NT2/D1 (cell line): ENCODE measurements at regions not wholly inside any gene's neighbourhood (a gene's known extent, or its start where the extent isn't known, plus 50 kb on each side); places are given as distances from the start of the nearest gene placed in this dataset.
"Not testable (repeated sequence)": the region's sequence is repeated elsewhere in the genome, so short reads cannot be mapped to it uniquely, and the experiment has no call there.

Experiments
- DNase-seq: peaks from one replicate; pipeline ENCODE4 v3.0.0-alpha.2; 2011; ENCODE audit warnings: low read depth, low spot score
- H3K27me3 ChIP-seq: 2 replicates; pipeline ENCODE4 v1.6.0; 2011; ENCODE audit warnings: mild to moderate bottlenecking; ENCODE audit not compliant: insufficient read length, insufficient read depth
- H3K36me3 ChIP-seq: 2 replicates; pipeline ENCODE4 v1.6.1; 2011; ENCODE audit warnings: mild to moderate bottlenecking, low read length, mixed read lengths; ENCODE audit not compliant: insufficient read depth, insufficient read length
- H3K4me1 ChIP-seq: 2 replicates; pipeline ENCODE4 v1.5.1; 2011; ENCODE audit not compliant: insufficient read depth, insufficient read length
- H3K4me3 ChIP-seq: 2 replicates; pipeline ENCODE4 v1.5.1; 2011; ENCODE audit warnings: low read depth; ENCODE audit not compliant: insufficient read length
- H3K9ac ChIP-seq: 2 replicates; pipeline ENCODE4 v1.6.0; 2011; ENCODE audit warnings: low read depth; ENCODE audit not compliant: insufficient read length
- H3K9me3 ChIP-seq: 2 replicates; pipeline ENCODE4 v1.5.1; 2011; ENCODE audit warnings: mild to moderate bottlenecking, low read length; ENCODE audit not compliant: insufficient read depth
- SUZ12 ChIP-seq: IDR thresholded peaks from 2 replicates; pipeline ENCODE4 v1.6.1; 2011; ENCODE audit not compliant: insufficient read length, insufficient read depth; ENCODE audit errors: extremely low read depth
- YY1 ChIP-seq: IDR thresholded peaks from 2 replicates; pipeline ENCODE4 v1.6.1; 2011; ENCODE audit not compliant: insufficient read length, insufficient read depth
- ZNF274 ChIP-seq: IDR thresholded peaks from 2 replicates; pipeline ENCODE4 v1.6.1; 2011; ENCODE audit warnings: mild to moderate bottlenecking, low read depth, low read length

- Histone ChIP-seq H3K27me3 (no peaks in the 10 kb centered on the region), H3K9me3 (no peaks in the 10 kb centered on the region), H3K4me1 (no peaks in the 10 kb centered on the region), H3K9ac (no peak overlapping the region), H3K4me3 (no peak overlapping the region), H3K36me3 (no peaks in the 10 kb centered on the region)
- no peak for DNase-seq
- TF ChIP-seq SUZ12 (no peak), ZNF274 (no peak), YY1 (no peak)
These were observed 412.5 kb upstream of the KLHL4 start for GRCh38 chrX:87105131-87105530.

GRCh38 chrX:87110142-87110541 lies 407.5 kb upstream of the KLHL4 start:
- no peaks in the 10 kb centered on the region for H3K36me3 ChIP-seq
- H3K4me1 ChIP-seq, result no peaks in the 10 kb centered on the region
- TF ChIP-seq ZNF274 (no peak), YY1 (no peak), SUZ12 (no peak)
- no peak overlapping the region for H3K4me3 ChIP-seq
- H3K9me3 ChIP-seq, result no peaks in the 10 kb centered on the region
- no peak for DNase-seq
- H3K9ac ChIP-seq, result no peak overlapping the region
- H3K27me3 ChIP-seq, result no peaks in the 10 kb centered on the region

GRCh38 chrX:87140800-87141483 lies 376.7 kb upstream of the KLHL4 start:
- no peak overlapping the region for H3K4me3 ChIP-seq
- no peaks in the 10 kb centered on the region for H3K9me3 ChIP-seq
- H3K4me1 ChIP-seq, result no peaks in the 10 kb centered on the region
- H3K36me3 ChIP-seq, result no peaks in the 10 kb centered on the region
- no peak overlapping the region for H3K9ac ChIP-seq
- TF ChIP-seq ZNF274 (no peak), SUZ12 (no peak), YY1 (no peak)
- no peak for DNase-seq
- H3K27me3 ChIP-seq, result no peaks in the 10 kb centered on the region

DNA sequence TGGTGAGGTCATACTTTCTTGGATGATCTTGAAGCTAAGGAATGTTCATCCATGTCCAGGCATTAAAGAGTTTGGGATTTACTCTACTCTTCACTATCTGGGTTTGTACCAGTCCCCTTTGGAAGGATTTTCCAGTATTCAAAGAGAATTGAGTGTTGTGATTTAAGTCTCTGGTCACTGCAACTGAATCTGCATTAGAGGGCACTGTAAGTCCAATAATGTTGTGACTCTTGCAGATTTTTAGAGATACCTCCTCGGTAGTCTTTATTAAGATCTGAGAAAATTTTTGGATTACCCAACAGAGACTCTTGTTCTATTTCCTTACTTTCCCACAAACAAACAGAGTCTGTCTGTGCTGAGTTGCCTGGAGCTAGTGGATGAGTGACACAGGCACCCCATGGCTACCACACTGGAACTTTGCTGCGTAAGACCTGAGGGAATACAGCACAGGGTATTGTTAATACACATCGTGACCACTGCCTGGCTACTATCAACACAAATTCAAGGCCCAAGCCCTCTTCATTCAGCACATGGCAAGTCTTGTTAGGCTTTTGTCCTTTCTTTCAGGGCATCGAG lies 357.1 kb upstream of the KLHL4 start:
- TF ChIP-seq YY1 (no peak), SUZ12 (no peak)
- H3K27me3 ChIP-seq, result no peaks in the 10 kb centered on the region
- H3K4me3 ChIP-seq, result no peak overlapping the region
- no peak overlapping the region for H3K9ac ChIP-seq
- no peaks in the 10 kb centered on the region for H3K36me3 ChIP-seq
- no peaks in the 10 kb centered on the region for H3K9me3 ChIP-seq
- no peak for DNase-seq
- no peaks in the 10 kb centered on the region for H3K4me1 ChIP-seq

GRCh38 chrX:87167841-87168240 lies 349.8 kb upstream of the KLHL4 start:
- DNase-seq, result peak; percentile 62
- H3K9ac ChIP-seq, result no peak overlapping the region
- peaks cover 27% of the 10 kb centered on the region; the same call in 1 of the 2 replicates for H3K9me3 ChIP-seq
- H3K4me1 ChIP-seq, result no peaks in the 10 kb centered on the region
- no peaks in the 10 kb centered on the region for H3K36me3 ChIP-seq
- no peaks in the 10 kb centered on the region for H3K27me3 ChIP-seq
- H3K4me3 ChIP-seq, result no peak overlapping the region
- TF ChIP-seq ZNF274, result no peak
- no peak for TF ChIP-seq YY1
- no peak for TF ChIP-seq SUZ12

DNA sequence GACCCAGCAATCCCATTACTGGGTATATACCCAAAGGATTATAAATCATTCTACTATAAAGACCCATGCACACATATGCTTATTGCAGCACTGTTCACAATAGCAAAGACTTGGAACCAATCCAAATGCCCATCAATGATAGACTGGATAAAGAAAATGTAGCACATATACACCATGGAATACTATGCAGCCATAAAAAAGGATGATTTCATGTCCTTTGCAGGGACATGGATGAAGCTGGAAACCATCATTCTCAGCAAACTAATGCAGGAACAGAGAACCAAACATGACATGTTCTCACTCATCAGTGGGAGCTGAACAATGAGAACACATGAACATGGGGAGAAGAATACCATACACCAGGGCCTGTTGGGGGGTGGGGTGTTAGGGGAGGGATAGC lies 339.6 kb upstream of the KLHL4 start:
- not testable (repeated sequence) for H3K4me3 ChIP-seq, H3K4me1 ChIP-seq, H3K36me3 ChIP-seq, DNase-seq, H3K27me3 ChIP-seq, H3K9ac ChIP-seq, H3K9me3 ChIP-seq
